HG02571 (cell line): ENCODE measurements at regions not wholly inside any gene's neighbourhood (a gene's known extent, or its start where the extent isn't known, plus 50 kb on each side); places are given as distances from the start of the nearest gene placed in this dataset.

Experiments
- ATAC-seq: cut with Tn5 transposase; IDR thresholded peaks from one replicate; pipeline ENCODE4 v1.9.1; 2021; ENCODE audit warnings: mild to moderate bottlenecking, moderate library complexity; ENCODE audit not compliant: unreplicated experiment

- ATAC-seq: no peak
Measured at GRCh38 chr11:130727157-130728119, 188.8 kb downstream of the SNX19 start.

GRCh38 chr11:130728185-130729180 lies 187.8 kb downstream of the SNX19 start:
- ATAC-seq: no peak

DNA sequence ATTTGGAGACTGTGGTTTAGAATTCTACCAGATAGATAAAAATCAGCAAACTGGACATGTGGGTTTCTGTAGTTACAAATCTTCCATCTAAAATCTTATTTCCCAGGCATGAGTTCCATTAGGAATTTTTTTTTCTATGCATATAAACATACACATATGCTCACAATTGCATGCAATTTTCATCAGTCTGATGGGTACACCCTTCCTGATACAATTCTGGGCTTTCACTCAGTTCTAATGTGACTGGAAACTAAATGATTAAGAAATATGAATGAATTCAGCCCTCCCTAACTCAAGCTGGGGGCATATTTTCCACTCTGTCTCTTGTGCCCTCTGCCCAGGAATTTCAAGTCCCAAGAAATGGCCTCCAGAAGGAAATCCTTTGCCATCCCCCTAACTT lies 187.1 kb downstream of the SNX19 start:
- no peak for ATAC-seq

DNA sequence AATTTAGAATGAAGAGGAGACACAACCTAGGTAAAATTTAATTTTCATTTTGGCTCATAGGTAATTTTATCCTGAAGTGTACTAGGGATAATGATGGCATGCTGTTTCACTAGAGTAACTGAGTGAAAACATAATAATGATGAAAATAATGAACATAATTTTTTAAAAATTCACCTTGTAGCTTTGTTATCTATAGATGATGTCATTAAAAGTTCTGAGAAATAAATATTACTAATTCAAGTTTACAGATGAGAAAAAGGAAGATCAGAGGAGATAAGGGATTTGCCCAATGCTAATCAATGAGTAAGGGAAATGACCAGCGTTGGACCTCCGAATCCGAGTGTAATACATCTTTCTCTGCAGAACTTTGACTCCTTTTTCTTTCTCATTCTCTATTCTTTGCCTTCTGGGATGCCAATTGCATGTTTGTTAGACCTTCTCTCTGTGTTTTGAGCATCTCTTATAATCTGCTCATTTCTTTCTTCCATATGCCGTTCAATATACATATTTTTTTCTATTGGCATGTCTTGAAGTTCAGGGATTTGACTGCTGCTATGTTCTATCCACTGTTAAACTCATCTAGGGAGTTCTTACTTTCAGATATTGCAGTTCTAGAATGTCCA lies 186.5 kb downstream of the SNX19 start:
- no peak for ATAC-seq

- no peak for ATAC-seq
Measured at GRCh38 chr11:130731401-130731800, 184.9 kb downstream of the SNX19 start.

DNA sequence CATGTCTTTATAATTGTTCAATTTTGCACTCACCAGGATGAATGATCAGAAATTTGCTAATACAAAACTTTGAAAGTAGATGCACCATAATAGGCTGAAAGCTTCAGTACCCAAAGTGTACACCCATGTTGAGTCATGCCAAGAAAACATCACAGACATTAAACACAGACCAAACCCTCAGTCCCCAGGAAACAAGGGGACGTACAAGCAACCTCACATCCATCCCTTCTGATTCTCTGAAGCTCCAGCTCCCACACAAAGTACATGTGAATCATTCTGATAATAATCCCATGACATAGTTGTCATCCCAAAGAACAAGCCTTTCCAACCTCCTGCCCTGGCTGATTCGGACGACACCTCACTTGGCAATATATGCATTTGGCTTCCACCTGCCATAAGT lies 183.8 kb downstream of the SNX19 start:
- no peak for ATAC-seq

DNA sequence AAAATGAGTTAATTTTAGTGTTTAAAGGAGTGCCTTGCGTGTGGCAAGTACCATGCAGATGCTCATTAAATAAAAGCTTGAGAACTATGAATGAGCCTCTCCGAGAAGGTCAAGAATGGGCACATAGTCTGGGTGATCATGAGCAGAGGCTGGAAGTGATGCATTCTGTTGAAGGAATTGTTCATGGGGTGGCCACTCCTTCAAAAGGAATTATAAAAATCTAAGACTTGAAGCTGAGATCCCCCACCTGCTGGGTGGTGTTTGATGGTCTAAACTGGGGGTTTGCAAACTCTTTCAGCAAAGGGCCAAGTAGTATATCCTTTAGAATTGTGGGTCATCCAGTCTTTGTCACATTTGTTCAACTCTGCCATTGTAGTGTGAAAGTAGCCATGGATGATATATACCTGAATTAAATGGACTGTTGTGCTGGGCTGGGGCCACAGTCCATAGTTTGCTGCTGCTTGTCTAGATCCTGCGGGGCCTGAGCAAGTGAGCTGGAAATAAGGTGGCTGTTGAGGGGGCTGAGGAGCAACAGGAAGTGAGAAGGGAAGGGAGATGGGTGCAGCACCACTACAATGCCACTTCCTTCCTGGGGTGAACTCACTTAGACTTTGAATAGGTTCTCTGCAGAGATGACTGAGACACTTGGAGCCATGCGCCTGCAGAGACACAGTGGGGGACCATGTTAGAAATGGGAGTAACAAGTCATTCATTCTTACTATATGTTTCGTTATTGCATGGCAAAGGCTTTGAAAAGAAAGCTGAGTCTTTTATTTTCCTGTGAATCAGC lies 179.0 kb downstream of the SNX19 start:
- no peak for ATAC-seq

DNA sequence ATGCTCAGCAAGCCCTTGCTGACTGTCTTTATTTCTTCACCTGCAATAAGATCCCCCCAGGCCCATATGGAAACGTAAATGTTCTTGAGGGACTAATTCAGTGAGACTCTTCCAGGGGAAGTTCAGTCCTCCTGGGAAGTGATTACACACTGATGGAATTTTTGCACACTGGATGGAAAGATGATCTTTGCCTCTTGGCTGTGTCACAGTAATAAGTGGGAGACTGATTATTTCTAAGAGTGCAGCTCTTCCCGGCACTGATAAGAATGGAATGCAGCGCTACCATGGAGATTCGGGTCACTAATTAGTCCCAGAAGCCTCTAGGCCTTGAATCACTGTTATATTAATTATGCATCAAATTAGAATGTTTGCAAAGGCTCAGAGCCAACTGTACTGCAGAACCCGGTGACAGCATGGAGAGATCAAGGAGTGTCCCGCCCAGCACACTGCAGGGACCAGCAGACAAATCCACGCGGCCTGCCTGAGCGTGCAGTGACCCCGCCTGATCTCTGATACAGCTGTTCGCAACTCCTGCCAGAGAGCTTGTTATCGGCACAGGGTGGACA lies 178.3 kb downstream of the SNX19 start:
- no peak for ATAC-seq

DNA sequence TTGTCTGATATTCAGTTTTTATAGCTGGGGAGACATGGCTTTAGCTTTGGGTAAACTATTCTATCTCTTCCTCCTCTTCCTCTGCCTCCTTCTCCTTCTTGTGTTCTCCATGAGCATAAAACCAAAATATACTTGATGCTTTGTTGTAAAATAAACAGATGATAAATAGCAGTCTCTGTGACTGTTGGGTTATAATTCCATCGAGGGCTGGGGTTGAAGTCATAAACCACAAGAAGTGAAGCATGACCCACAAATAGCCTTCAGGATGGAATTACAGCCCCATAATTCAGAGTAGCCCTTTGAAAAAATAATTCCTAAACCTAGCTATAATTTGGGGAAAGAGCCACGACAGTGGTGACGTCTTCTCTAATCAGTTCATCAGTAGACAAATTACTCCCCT lies 177.7 kb downstream of the SNX19 start:
- no peak for ATAC-seq

- ATAC-seq: no peak
Measured at GRCh38 chr11:130740819-130741218, 175.5 kb downstream of the SNX19 start.

GRCh38 chr11:130744794-130745193 lies 171.5 kb downstream of the SNX19 start:
- ATAC-seq: no peak

DNA sequence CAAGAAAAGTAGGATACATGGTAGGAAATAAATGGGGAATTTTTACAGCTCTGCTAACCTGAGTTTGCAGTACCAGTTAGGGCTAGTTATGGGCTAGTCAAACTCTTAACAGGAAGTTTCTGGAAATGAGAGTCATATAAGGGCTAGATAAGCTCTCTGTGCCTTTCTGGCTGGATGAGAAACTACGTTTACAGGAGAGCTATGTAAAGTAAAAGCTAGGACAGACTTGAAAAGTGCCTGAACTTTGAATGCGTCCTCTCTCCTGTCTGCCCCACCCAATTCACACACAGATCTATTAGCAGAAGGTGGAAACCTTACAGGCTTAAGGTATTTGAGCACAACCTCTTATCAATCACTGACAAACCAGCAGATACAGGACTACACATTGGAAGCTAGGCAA lies 167.1 kb downstream of the SNX19 start:
- no peak for ATAC-seq

GRCh38 chr11:130760515-130761125 lies 155.7 kb downstream of the SNX19 start:
- ATAC-seq: no peak

DNA sequence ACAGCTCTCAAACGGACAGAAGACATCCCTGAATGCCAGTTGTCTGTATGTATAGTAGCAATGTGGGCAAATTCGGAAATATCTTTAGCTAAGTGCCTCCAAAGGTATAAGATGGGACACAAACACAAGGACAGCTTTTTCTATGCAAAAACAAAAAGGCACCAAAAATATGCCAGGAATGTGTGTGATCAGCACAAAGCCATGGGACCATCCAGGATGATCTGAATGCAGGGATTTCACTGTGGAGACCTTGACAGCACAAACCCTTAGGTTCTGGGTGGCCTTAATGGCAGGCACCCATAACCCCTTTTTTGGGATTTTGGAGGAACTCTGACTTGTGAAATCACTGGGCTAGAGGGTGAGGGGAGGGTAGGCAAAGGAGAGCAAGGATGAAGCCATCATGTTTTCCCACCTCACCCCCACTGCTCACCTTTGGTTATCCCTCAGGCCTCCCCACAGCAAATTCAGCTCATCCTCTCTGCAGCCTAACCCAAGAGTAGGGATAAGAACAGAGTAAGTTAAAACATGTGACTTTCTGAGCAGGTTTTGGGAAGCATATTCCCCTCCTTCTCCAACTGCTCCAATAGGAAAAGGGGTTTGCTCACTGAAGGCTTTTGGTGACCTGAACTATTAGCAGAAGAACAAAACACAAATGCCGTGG lies 154.6 kb downstream of the SNX19 start:
- no peak for ATAC-seq

DNA sequence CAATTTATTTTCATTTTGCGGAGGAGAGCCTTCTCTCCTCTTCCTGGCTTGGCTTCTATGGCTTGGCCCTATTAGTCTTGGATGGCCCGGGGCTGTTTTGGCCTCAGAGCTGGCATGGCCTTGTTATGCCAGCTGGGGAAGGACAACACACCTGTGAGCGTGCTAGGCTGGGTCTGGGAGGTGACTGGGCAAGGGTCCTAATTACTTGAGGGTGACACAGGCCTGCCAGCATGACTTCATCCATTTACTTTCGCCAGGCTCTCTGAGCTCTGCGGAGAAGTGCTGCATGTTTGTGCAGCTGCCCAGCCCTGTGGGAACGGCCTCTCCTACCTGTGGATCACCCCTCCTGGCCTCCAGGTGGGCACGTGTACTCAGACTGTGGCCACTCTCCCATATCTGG lies 153.6 kb downstream of the SNX19 start:
- ATAC-seq: no peak

DNA sequence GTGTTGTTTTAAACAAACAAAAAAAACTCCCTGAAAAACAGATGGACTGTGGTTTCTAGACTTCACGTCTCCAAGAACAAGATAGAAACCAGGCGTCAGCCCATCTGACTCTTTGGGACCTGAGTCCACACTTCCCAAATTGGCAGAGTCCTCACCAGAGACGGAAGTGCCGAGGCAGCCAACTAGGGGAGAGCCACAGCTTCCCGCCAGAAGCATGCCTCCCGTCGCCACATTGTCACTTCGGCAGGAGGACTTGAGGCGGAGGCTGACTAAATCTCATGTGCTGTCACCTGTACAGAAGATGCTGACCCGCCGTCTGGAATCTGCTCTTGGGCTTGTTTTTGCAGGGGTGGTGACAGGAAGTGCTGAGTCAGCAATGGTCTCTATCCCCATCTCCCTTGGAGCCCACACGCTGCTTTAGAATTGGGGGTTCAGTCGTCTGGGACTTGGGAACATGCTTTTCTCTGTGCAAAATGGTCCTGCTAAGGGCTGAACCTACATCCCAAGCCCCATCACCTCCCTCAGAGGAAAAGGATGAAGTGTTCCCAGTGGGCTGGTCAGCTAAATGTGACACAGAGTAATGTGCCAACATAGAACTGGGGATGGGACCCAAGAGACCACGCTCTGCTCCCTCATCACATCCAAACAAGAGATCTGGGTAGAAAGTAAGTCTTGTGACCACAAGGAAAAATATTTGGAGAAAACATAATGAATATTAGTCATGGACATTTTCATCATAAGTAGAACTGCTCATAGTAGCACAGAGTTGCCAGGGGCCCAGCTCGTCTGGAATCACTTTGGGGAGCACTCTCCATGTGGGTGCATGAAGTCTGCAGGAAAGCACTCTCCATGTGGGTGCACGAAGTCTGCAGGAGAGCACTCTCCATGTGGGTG lies 152.9 kb downstream of the SNX19 start:
- ATAC-seq: no peak

DNA sequence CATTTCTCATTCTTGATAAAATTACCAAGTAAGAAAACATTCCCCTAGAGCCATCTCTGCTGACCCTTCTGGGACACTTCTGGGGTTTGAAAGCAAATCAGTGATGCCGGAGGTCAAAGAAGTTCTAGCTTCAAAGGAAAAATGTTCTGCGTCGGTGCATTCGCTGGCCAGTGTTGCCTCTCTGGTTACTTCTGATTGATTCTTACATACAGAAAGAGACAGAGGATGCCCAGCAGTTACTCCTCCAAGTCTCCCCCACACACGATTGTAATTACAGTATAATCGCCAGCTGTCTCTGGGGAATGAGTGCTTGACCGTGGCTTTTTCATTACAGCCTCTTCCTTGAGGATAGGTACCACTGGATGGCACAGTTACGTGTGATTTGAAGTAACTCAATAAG lies 150.9 kb downstream of the SNX19 start:
- ATAC-seq: no peak
